Thoracic aorta (tissue), 2 donors: ENCODE measurements at regions not wholly inside any gene's neighbourhood (a gene's known extent, or its start where the extent isn't known, plus 50 kb on each side); places are given as distances from the start of the nearest gene placed in this dataset.

Source experiments
- ATAC-seq: fragments of 150-250 bp; one replicate; pipeline ENCODE4 v1.8.0; 2017; ENCODE audit warnings: low read depth; ENCODE audit not compliant: insufficient number of reproducible peaks, low FRiP score
- DNase-seq: peaks from one replicate; pipeline ENCODE4 v3.0.0-alpha.2; 2020; ENCODE audit warnings: low spot score
- H3K27ac ChIP-seq, 2 donors: fragments of 200-600 bp; sonication (generic); 1 replicate in 1 of 2; 2 replicates in 1 of 2; pipeline ENCODE4 v1.5.1; 2016; ENCODE audit warnings: mild to moderate bottlenecking in 2 of 2, moderate library complexity in 2 of 2
- H3K27me3 ChIP-seq: fragments of 200-600 bp; sonication (generic); replicated peaks from 2 replicates; pipeline ENCODE4 v1.6.0; 2016; ENCODE audit warnings: mild to moderate bottlenecking; ENCODE audit not compliant: insufficient read depth
- H3K36me3 ChIP-seq: fragments of 200-600 bp; sonication (generic); one replicate; pipeline ENCODE4 v1.5.1; 2016
- H3K4me1 ChIP-seq, 2 donors: fragments of 200-600 bp; sonication (generic); 1 replicate in 1 of 2; 2 replicates in 1 of 2; pipeline versions ENCODE4 v1.5.1 to v1.6.0; 2016; ENCODE audit warnings: low read depth in 2 of 2, mild to moderate bottlenecking in 1 of 2; ENCODE audit not compliant: control insufficient read depth in 1 of 2
- H3K4me3 ChIP-seq: fragments of 200-600 bp; sonication (generic); 2 replicates; pipeline ENCODE4 v1.5.1; 2016; ENCODE audit warnings: mild to moderate bottlenecking
- H3K9me3 ChIP-seq: fragments of 200-600 bp; sonication (generic); 2 replicates; pipeline ENCODE4 v1.5.1; 2016
- CTCF ChIP-seq: fragments of 200-600 bp; sonication (generic); IDR thresholded peaks from one replicate; pipeline ENCODE4 v1.5.1; 2019; ENCODE audit warnings: antibody characterized with exemption

GRCh38 chr6:169880516-169880915 is 129.1 kb downstream of the ERMARD start:
- Histone ChIP-seq H3K4me1 (no peaks in the 10 kb centered on the region), H3K36me3 (no peaks in the 10 kb centered on the region), H3K27me3 (no peaks in the 10 kb centered on the region), H3K4me3 (no peak overlapping the region), H3K9me3 (no peaks in the 10 kb centered on the region), H3K27ac (no peak overlapping the region)
- ATAC-seq (no peak), DNase-seq (no peak)
- no peak for TF ChIP-seq CTCF

- TF ChIP-seq CTCF, result no peak
- H3K4me1 ChIP-seq, result no peaks in the 10 kb centered on the region
- no peaks in the 10 kb centered on the region for H3K9me3 ChIP-seq
- H3K4me3 ChIP-seq, result no peak overlapping the region
- no peaks in the 10 kb centered on the region for H3K27me3 ChIP-seq
- no peaks in the 10 kb centered on the region for H3K36me3 ChIP-seq
- H3K27ac ChIP-seq, result no peak overlapping the region
- DNase-seq (no peak), ATAC-seq (no peak)
Observed at GRCh38 chr6:169869301-169869700, 117.9 kb downstream of the ERMARD start.

- ATAC-seq (no peak), DNase-seq (no peak)
- Histone ChIP-seq H3K4me1 (no peaks in the 10 kb centered on the region), H3K27ac (no peak overlapping the region), H3K27me3 (no peaks in the 10 kb centered on the region), H3K9me3 (no peaks in the 10 kb centered on the region), H3K4me3 (no peak overlapping the region), H3K36me3 (no peaks in the 10 kb centered on the region)
- TF ChIP-seq CTCF, result no peak
Observed at GRCh38 chr6:169868458-169868857, 117.0 kb downstream of the ERMARD start.

- Histone ChIP-seq H3K4me1 (peaks cover 0 to 1% of the 10 kb centered on the region in 2 donors), H3K4me3 (no peak overlapping the region), H3K27me3 (no peaks in the 10 kb centered on the region), H3K9me3 (no peaks in the 10 kb centered on the region), H3K36me3 (no peaks in the 10 kb centered on the region), H3K27ac (no peak overlapping the region)
- TF ChIP-seq CTCF, result no peak
- DNase-seq (no peak), ATAC-seq (no peak)
Observed at GRCh38 chr6:169867751-169868191, 116.3 kb downstream of the ERMARD start.

GRCh38 chr6:169866668-169867521 is 115.5 kb downstream of the ERMARD start:
- ATAC-seq, result no peak
- H3K4me3 ChIP-seq, result no peak overlapping the region
- H3K27me3 ChIP-seq, result no peaks in the 10 kb centered on the region
- H3K36me3 ChIP-seq, result no peaks in the 10 kb centered on the region
- no peak for DNase-seq
- H3K4me1 ChIP-seq, result peaks cover 0 to 10% of the 10 kb centered on the region in 2 donors
- no peak overlapping the region for H3K27ac ChIP-seq
- H3K9me3 ChIP-seq, result no peaks in the 10 kb centered on the region
- TF ChIP-seq CTCF, result no peak
